SK-N-SH treated with all-trans-retinoic acid at 6 μM for 48 hours (cell line): ENCODE measurements at regions not wholly inside any gene's neighbourhood (a gene's known extent, or its start where the extent isn't known, plus 50 kb on each side); places are given as distances from the start of the nearest gene placed in this dataset.

ENCODE experiments used
- CSDC2 ChIP-seq: fragments of 250-450 bp; sonication (Bioruptor Pico); IDR thresholded peaks from 2 replicates; pipeline ENCODE4 v1.5.0; 2020; ENCODE audit warnings: mild to moderate bottlenecking, moderate library complexity
- ESRRG ChIP-seq: fragments of 250-450 bp; sonication (Bioruptor Pico); IDR thresholded peaks from 2 replicates; pipeline ENCODE4 v1.6.1; 2021; ENCODE audit warnings: mild to moderate bottlenecking
- PPARA ChIP-seq: fragments of 250-450 bp; sonication (Bioruptor Pico); IDR thresholded peaks from 2 replicates; pipeline ENCODE4 v1.5.0; 2020; ENCODE audit warnings: mild to moderate bottlenecking, borderline replicate concordance
- RARB ChIP-seq: fragments of 250-450 bp; sonication (Bioruptor Pico); IDR thresholded peaks from 2 replicates; pipeline ENCODE4 v1.8.0; 2021; ENCODE audit warnings: mild to moderate bottlenecking, moderate library complexity
- SNAI2 ChIP-seq: fragments of 250-450 bp; sonication (Bioruptor Pico); IDR thresholded peaks from 2 replicates; pipeline ENCODE4 v1.5.0; 2020; ENCODE audit warnings: mild to moderate bottlenecking, moderate library complexity
- TOX ChIP-seq: fragments of 250-450 bp; sonication (Bioruptor Pico); IDR thresholded peaks from 2 replicates; pipeline ENCODE4 v1.8.0; 2021; ENCODE audit warnings: mild to moderate bottlenecking, moderate library complexity, borderline replicate concordance
- ZFP3 ChIP-seq: fragments of 250-450 bp; sonication (Bioruptor Pico); IDR thresholded peaks from 2 replicates; pipeline ENCODE4 v1.5.0; 2020; ENCODE audit warnings: mild to moderate bottlenecking, moderate library complexity
- ZFP30 ChIP-seq: fragments of 450-650 bp; formaldehyde crosslinking; IDR thresholded peaks from 2 replicates; pipeline ENCODE4 v1.5.0; 2022; ENCODE audit warnings: mild to moderate bottlenecking, moderate library complexity
- ZNF565 ChIP-seq: fragments of 450-650 bp; formaldehyde crosslinking; conservative IDR thresholded peaks from 2 replicates; pipeline ENCODE4 v1.5.0; 2020; ENCODE audit warnings: low read depth, mild to moderate bottlenecking, moderate library complexity
- TF ChIP-seq, protein P1 (sequence below): fragments of 250-450 bp; sonication (Bioruptor Pico); IDR thresholded peaks from 2 replicates; pipeline ENCODE4 v1.5.1; 2020; ENCODE audit warnings: low read depth, mild to moderate bottlenecking, moderate library complexity
- TF ChIP-seq, protein P2 (sequence below): fragments of 250-450 bp; sonication (Bioruptor Pico); IDR thresholded peaks from 2 replicates; pipeline ENCODE4 v1.8.0; 2021; ENCODE audit warnings: low read depth, mild to moderate bottlenecking, moderate library complexity, borderline replicate concordance
- TF ChIP-seq, protein P3 (sequence below): fragments of 250-450 bp; sonication (Bioruptor Pico); IDR thresholded peaks from 2 replicates; pipeline ENCODE4 v1.8.0; 2020; ENCODE audit warnings: mild to moderate bottlenecking, moderate library complexity, borderline replicate concordance
- TF ChIP-seq, protein P4 (sequence below): fragments of 250-450 bp; sonication (Bioruptor Pico); IDR thresholded peaks from 2 replicates; pipeline ENCODE4 v1.5.0; 2020; ENCODE audit warnings: mild to moderate bottlenecking, moderate library complexity

DNA sequence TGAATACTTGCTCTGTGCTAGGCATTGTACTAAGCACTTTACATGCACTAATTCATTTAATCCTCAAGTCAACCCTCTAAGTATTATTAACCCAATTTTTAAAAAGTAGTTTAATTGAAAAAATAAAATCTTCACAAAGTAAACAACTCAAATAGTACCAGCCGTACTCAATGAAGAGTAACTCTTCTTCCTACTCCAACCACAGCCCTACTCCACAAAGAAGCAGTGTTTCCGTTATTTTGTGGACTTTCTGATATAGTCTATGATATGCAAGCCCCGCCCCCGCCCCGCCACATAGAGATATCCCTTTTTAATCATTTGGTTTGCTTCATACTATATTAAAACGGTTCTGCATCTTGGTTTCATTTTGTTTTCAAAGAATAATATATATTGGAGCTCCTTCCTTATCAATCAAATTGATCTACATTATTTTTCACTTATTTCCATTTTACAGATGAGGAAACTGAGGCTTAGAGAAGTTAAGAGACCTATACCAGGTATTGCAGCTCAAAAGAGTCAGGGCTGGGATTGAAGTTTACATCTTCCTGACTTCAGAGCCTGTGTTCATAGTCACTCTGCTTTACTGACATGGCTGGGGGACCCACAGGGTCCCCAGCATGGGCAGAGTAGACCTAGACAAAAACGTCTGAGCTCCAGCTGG lies 78.6 kb downstream of the PCDH1 start:
- TF ChIP-seq ZFP3 (CRISPR knock-in tag) (no peak), ZFP30 (CRISPR knock-in tag) (no peak), ZNF565 (no peak), RARB (CRISPR knock-in tag) (no peak), TOX (no peak), PPARA (CRISPR knock-in tag) (no peak), SNAI2 (CRISPR knock-in tag) (no peak), ESRRG (CRISPR knock-in tag) (no peak), CSDC2 (CRISPR knock-in tag) (no peak)
- TF ChIP-seq, protein P1, sequence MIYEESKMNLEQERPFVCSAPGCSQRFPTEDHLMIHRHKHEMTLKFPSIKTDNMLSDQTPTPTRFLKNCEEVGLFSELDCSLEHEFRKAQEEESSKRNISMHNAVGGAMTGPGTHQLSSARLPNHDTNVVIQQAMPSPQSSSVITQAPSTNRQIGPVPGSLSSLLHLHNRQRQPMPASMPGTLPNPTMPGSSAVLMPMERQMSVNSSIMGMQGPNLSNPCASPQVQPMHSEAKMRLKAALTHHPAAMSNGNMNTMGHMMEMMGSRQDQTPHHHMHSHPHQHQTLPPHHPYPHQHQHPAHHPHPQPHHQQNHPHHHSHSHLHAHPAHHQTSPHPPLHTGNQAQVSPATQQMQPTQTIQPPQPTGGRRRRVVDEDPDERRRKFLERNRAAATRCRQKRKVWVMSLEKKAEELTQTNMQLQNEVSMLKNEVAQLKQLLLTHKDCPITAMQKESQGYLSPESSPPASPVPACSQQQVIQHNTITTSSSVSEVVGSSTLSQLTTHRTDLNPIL = no peak
- TF ChIP-seq, protein P2, sequence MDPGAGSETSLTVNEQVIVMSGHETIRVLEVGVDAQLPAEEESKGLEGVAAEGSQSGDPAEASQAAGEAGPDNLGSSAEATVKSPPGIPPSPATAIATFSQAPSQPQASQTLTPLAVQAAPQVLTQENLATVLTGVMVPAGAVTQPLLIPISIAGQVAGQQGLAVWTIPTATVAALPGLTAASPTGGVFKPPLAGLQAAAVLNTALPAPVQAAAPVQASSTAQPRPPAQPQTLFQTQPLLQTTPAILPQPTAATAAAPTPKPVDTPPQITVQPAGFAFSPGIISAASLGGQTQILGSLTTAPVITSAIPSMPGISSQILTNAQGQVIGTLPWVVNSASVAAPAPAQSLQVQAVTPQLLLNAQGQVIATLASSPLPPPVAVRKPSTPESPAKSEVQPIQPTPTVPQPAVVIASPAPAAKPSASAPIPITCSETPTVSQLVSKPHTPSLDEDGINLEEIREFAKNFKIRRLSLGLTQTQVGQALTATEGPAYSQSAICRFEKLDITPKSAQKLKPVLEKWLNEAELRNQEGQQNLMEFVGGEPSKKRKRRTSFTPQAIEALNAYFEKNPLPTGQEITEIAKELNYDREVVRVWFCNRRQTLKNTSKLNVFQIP (CRISPR knock-in tag) = no peak
- TF ChIP-seq, protein P3, sequence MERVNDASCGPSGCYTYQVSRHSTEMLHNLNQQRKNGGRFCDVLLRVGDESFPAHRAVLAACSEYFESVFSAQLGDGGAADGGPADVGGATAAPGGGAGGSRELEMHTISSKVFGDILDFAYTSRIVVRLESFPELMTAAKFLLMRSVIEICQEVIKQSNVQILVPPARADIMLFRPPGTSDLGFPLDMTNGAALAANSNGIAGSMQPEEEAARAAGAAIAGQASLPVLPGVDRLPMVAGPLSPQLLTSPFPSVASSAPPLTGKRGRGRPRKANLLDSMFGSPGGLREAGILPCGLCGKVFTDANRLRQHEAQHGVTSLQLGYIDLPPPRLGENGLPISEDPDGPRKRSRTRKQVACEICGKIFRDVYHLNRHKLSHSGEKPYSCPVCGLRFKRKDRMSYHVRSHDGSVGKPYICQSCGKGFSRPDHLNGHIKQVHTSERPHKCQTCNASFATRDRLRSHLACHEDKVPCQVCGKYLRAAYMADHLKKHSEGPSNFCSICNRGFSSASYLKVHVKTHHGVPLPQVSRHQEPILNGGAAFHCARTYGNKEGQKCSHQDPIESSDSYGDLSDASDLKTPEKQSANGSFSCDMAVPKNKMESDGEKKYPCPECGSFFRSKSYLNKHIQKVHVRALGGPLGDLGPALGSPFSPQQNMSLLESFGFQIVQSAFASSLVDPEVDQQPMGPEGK (CRISPR knock-in tag) = no peak
- TF ChIP-seq, protein P4, sequence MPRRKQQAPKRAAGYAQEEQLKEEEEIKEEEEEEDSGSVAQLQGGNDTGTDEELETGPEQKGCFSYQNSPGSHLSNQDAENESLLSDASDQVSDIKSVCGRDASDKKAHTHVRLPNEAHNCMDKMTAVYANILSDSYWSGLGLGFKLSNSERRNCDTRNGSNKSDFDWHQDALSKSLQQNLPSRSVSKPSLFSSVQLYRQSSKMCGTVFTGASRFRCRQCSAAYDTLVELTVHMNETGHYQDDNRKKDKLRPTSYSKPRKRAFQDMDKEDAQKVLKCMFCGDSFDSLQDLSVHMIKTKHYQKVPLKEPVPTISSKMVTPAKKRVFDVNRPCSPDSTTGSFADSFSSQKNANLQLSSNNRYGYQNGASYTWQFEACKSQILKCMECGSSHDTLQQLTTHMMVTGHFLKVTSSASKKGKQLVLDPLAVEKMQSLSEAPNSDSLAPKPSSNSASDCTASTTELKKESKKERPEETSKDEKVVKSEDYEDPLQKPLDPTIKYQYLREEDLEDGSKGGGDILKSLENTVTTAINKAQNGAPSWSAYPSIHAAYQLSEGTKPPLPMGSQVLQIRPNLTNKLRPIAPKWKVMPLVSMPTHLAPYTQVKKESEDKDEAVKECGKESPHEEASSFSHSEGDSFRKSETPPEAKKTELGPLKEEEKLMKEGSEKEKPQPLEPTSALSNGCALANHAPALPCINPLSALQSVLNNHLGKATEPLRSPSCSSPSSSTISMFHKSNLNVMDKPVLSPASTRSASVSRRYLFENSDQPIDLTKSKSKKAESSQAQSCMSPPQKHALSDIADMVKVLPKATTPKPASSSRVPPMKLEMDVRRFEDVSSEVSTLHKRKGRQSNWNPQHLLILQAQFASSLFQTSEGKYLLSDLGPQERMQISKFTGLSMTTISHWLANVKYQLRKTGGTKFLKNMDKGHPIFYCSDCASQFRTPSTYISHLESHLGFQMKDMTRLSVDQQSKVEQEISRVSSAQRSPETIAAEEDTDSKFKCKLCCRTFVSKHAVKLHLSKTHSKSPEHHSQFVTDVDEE (CRISPR knock-in tag) = no peak
